OCI-LY1 (cell line): ENCODE measurements at regions not wholly inside any gene's neighbourhood (a gene's known extent, or its start where the extent isn't known, plus 50 kb on each side); places are given as distances from the start of the nearest gene placed in this dataset.

Experiments
- H2AFZ ChIP-seq: fragments of 200-600 bp; sonication (generic), shearing (Covaris generic); 2 replicates; pipeline ENCODE4 v1.6.0; 2014; ENCODE audit warnings: antibody characterized with exemption, mild to moderate bottlenecking, low read length
- H3F3A ChIP-seq: fragments of 200-600 bp; sonication (generic), shearing (Covaris generic); 2 replicates; pipeline ENCODE4 v1.6.0; 2014; ENCODE audit warnings: mild to moderate bottlenecking, antibody characterized with exemption, low read length, moderate library complexity; ENCODE audit not compliant: insufficient read depth
- H3K27ac ChIP-seq: fragments of 200-600 bp; sonication (generic); 2 replicates; pipeline ENCODE4 v1.5.1; 2014; ENCODE audit warnings: low read length, mixed run types, mild to moderate bottlenecking, low read depth; ENCODE audit not compliant: poor library complexity, severe bottlenecking
- H3K27me3 ChIP-seq: fragments of 200-600 bp; sonication (generic); 2 replicates; pipeline ENCODE4 v1.6.0; 2014; ENCODE audit warnings: antibody characterized with exemption, mild to moderate bottlenecking, low read length, moderate library complexity; ENCODE audit not compliant: insufficient read depth
- H3K36me3 ChIP-seq: fragments of 200-600 bp; sonication (generic); 2 replicates; pipeline ENCODE4 v1.6.1; 2014; ENCODE audit warnings: mild to moderate bottlenecking, antibody characterized with exemption, low read length, moderate library complexity, mixed read lengths; ENCODE audit not compliant: insufficient read depth
- H3K4me1 ChIP-seq: fragments of 200-600 bp; sonication (generic); 2 replicates; pipeline ENCODE4 v1.5.1; 2014; ENCODE audit warnings: mild to moderate bottlenecking, low read length, moderate library complexity; ENCODE audit not compliant: insufficient read depth, severe bottlenecking
- H3K4me2 ChIP-seq: fragments of 200-600 bp; sonication (generic), shearing (Covaris generic); 2 replicates; pipeline ENCODE4 v1.6.1; 2014; ENCODE audit warnings: low read length
- H3K4me3 ChIP-seq: fragments of 200-600 bp; sonication (generic); 2 replicates; pipeline ENCODE4 v1.5.1; 2014; ENCODE audit warnings: low read length, low read depth, mild to moderate bottlenecking, mixed read lengths; ENCODE audit not compliant: poor library complexity, severe bottlenecking
- H3K79me2 ChIP-seq: fragments of 200-600 bp; shearing (Covaris generic); 2 replicates; pipeline ENCODE4 v1.6.1; 2016; ENCODE audit warnings: mixed run types, low read length, mixed read lengths; ENCODE audit not compliant: insufficient read depth
- H3K9ac ChIP-seq: fragments of 200-600 bp; sonication (generic), shearing (Covaris generic); 2 replicates; pipeline ENCODE4 v1.6.1; 2014; ENCODE audit warnings: mild to moderate bottlenecking, low read length, mixed read lengths
- H3K9me2 ChIP-seq: fragments of 200-600 bp; sonication (generic), shearing (Covaris generic); 2 replicates; pipeline ENCODE4 v1.6.1; 2014; ENCODE audit warnings: low read depth, mild to moderate bottlenecking, low read length, mixed read lengths
- H3K9me3 ChIP-seq: fragments of 200-600 bp; shearing (Covaris generic); 2 replicates; pipeline ENCODE4 v1.6.1; 2014; ENCODE audit warnings: low read length, mixed read lengths
- H4K20me1 ChIP-seq: fragments of 200-600 bp; sonication (generic), shearing (Covaris generic); 2 replicates; pipeline ENCODE4 v1.6.0; 2016; ENCODE audit warnings: mild to moderate bottlenecking, low read length; ENCODE audit not compliant: insufficient read depth
- CTCF ChIP-seq: fragments of 200-600 bp; sonication (generic), shearing (Covaris generic); IDR thresholded peaks from 2 replicates; pipeline ENCODE4 v1.5.1; 2017; ENCODE audit warnings: mild to moderate bottlenecking, antibody characterized with exemption, low read length, moderate library complexity, mixed read lengths
- EZH2 ChIP-seq: fragments of 200-600 bp; sonication (generic), shearing (Covaris generic); IDR thresholded peaks from 2 replicates; pipeline ENCODE4 v1.8.0; 2017; ENCODE audit warnings: borderline replicate concordance, mixed run types, mild to moderate bottlenecking, antibody characterized with exemption, low read length, moderate library complexity, mixed read lengths

- no peaks in the 10 kb centered on the region for H3K4me1 ChIP-seq
- no peaks in the 10 kb centered on the region for H3F3A ChIP-seq
- H3K9me3 ChIP-seq: no peaks in the 10 kb centered on the region
- no peaks in the 10 kb centered on the region for H3K27me3 ChIP-seq
- no peaks in the 10 kb centered on the region for H4K20me1 ChIP-seq
- H3K27ac ChIP-seq: no peak overlapping the region
- TF ChIP-seq EZH2: no peak
- TF ChIP-seq CTCF: no peak
- H3K36me3 ChIP-seq: no peaks in the 10 kb centered on the region
- H2AFZ ChIP-seq: no peak overlapping the region
- no peaks in the 10 kb centered on the region for H3K79me2 ChIP-seq
- no peak overlapping the region for H3K4me2 ChIP-seq
- H3K4me3 ChIP-seq: no peak overlapping the region
- H3K9me2 ChIP-seq: no peaks in the 10 kb centered on the region
- H3K9ac ChIP-seq: no peak overlapping the region
Measured at GRCh38 chr9:75414371-75415160, 326.3 kb downstream of the OSTF1 start.

DNA sequence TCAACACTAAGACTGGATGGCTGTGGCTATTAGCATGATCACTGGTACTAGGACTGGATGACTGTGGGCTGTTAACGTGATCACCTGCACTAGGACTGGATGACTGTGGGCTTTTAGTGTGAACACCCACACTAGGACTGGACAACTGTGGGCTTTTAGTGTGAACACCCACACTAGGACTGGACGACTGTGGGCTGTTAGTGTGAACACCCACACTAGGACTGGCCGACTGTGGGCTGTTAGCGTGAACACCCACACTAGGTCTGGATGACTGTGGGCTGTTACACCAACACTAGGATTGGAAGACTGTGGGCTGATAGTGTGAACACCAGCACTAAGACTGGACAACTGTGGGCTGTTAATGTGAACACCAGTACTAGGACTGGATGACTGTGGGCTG, 329.2 kb downstream of the OSTF1 start:
- no peak overlapping the region for H2AFZ ChIP-seq
- no peaks in the 10 kb centered on the region for H3K27me3 ChIP-seq
- no peak overlapping the region for H3K9ac ChIP-seq
- H3K79me2 ChIP-seq: no peaks in the 10 kb centered on the region
- H3K27ac ChIP-seq: no peak overlapping the region
- H3K4me2 ChIP-seq: no peak overlapping the region
- TF ChIP-seq EZH2 (no peak), CTCF (no peak)
- H3F3A ChIP-seq: no peaks in the 10 kb centered on the region
- no peaks in the 10 kb centered on the region for H3K36me3 ChIP-seq
- no peaks in the 10 kb centered on the region for H4K20me1 ChIP-seq
- no peak overlapping the region for H3K4me3 ChIP-seq
- no peaks in the 10 kb centered on the region for H3K9me3 ChIP-seq
- no peaks in the 10 kb centered on the region for H3K4me1 ChIP-seq
- H3K9me2 ChIP-seq: no peaks in the 10 kb centered on the region

DNA sequence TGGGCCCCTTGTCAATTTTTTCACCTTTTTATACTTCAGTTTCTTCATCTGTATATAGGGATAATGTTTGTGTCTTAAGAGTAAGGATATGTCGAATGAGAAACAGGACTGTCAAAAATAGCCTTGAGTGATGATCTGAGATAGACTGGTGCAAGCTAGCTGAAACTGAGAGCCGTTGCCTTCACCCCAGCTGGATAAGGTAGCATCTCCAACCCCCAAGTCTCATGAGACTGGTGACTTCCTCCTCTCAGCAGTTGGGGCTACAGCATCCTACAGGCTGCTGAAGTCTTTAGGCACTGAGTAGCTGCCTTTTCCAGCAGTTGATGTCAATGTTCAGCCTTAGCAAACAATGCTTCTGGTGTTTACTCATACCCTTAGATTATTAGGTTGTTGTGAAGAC, 330.2 kb downstream of the OSTF1 start:
- Histone ChIP-seq H3K9me2 (no peaks in the 10 kb centered on the region), H3K9me3 (no peaks in the 10 kb centered on the region), H2AFZ (no peak overlapping the region), H3K79me2 (no peaks in the 10 kb centered on the region), H3K9ac (no peak overlapping the region), H3F3A (no peaks in the 10 kb centered on the region), H3K4me3 (no peak overlapping the region), H3K27me3 (no peaks in the 10 kb centered on the region), H3K4me2 (no peak overlapping the region), H4K20me1 (no peaks in the 10 kb centered on the region), H3K4me1 (no peaks in the 10 kb centered on the region), H3K27ac (no peak overlapping the region), H3K36me3 (no peaks in the 10 kb centered on the region)
- TF ChIP-seq CTCF (no peak), EZH2 (no peak)
